HCT116 (cell line): ENCODE measurements at regions not wholly inside any gene's neighbourhood (a gene's known extent, or its start where the extent isn't known, plus 50 kb on each side); places are given as distances from the start of the nearest gene placed in this dataset.

Experiments used
- ATAC-seq: fragments of 200-7000 bp; cut with Tn5 transposase; 2 replicates; pipeline ENCODE4 v1.9.1; 2020; ENCODE audit warnings: mild to moderate bottlenecking, moderate library complexity
- BruUV-seq: library from RNA; stranded (reverse); fragments of 400-500 nt; replicated peaks from 2 replicates; lab custom pipeline; 2021; lab: Mats Ljungman, UMichigan
- CTCF ChIA-PET: fragments of 300-600 bp; sonication (Branson Sonifier 250); formaldehyde crosslinking; loops from one replicate; lab custom pipeline; 2021; ENCODE audit warnings: antibody characterized with exemption; lab: Charles Lee
- POLR2A ChIA-PET: fragments of 300-600, 350-600 bp; sonication (Branson Sonifier 250); formaldehyde crosslinking; loops from one replicate; lab custom pipeline; 2021; ENCODE audit warnings: antibody characterized with exemption; lab: Charles Lee
- RAD21 ChIA-PET, 2 experiments: fragments of 300-600 bp; sonication (Branson Sonifier 250); formaldehyde crosslinking; loops; one replicate each; lab custom pipeline; 2023; ENCODE audit warnings: low total read pairs in 2 of 2; ENCODE audit not compliant: uncharacterized antibody in 2 of 2, unreplicated experiment in 2 of 2, low non-redundant PET in 1 of 2; lab: Charles Lee
- DNase-seq: peaks from one replicate; pipeline ENCODE4 v3.0.0-alpha.2; 2010; ENCODE audit warnings: low read depth, low spot score
- H2AFZ ChIP-seq: fragments of 200-600 bp; shearing (Covaris generic), sonication (generic); 2 replicates; pipeline ENCODE4 v1.6.1; 2017; ENCODE audit warnings: low read depth, mixed run types, mixed read lengths, antibody characterized with exemption, low read length; ENCODE audit not compliant: poor library complexity, severe bottlenecking
- H3K27ac ChIP-seq: 2 replicates; pipeline ENCODE4 v1.5.1; 2012; ENCODE audit warnings: low read depth, low read length
- H3K27me3 ChIP-seq: fragments of 200-600 bp; sonication (generic); 2 replicates; pipeline ENCODE4 v1.6.1; 2016; ENCODE audit warnings: mixed run types, low read length, mixed read lengths; ENCODE audit not compliant: insufficient read depth
- H3K36me3 ChIP-seq, 2 experiments: fragments of 200-500 bp in 1 of 2; fragments of 200-600 bp in 1 of 2; sonication (Bioruptor generic) in 1 of 2; sonication (generic) in 1 of 2; 2 replicates each; pipeline versions ENCODE4 v1.5.1 to v1.6.1; 2014 to 2016; ENCODE audit warnings: low read length in 2 of 2, inconsistent platforms in 1 of 2, mixed read lengths in 1 of 2, mixed run types in 1 of 2; ENCODE audit not compliant: insufficient read depth in 2 of 2, control insufficient read depth in 1 of 2
- H3K4me1 ChIP-seq, 2 experiments: fragments of 200-600 bp in 1 of 2; sonication (generic) in 1 of 2; 2 replicates each; pipeline versions ENCODE4 v1.5.1 to v1.6.1; 2012 to 2017; ENCODE audit warnings: low read length in 2 of 2, inconsistent platforms in 1 of 2, mild to moderate bottlenecking in 1 of 2, mixed read lengths in 1 of 2, mixed run types in 1 of 2, moderate library complexity in 1 of 2; ENCODE audit not compliant: insufficient read depth in 2 of 2, control insufficient read depth in 1 of 2
- H3K4me2 ChIP-seq: fragments of 200-600 bp; sonication (generic); 2 replicates; pipeline ENCODE4 v1.6.1; 2017; ENCODE audit warnings: mixed run types, low read length, mixed read lengths
- H3K4me3 ChIP-seq, 2 experiments: fragments of 200-600 bp in 1 of 2; sonication (generic) in 1 of 2; replicated peaks in 1 of 2; 2 replicates each; pipeline ENCODE4 v1.5.1; 2011 to 2016; ENCODE audit warnings: low read length in 2 of 2, control low read depth in 1 of 2, low read depth in 1 of 2, mild to moderate bottlenecking in 1 of 2, mixed read lengths in 1 of 2, mixed run types in 1 of 2
- H3K79me2 ChIP-seq: fragments of 200-600 bp; sonication (generic); 2 replicates; pipeline ENCODE4 v1.6.1; 2017; ENCODE audit warnings: mild to moderate bottlenecking, mixed run types, low read length, moderate library complexity, mixed read lengths; ENCODE audit not compliant: insufficient read depth
- H3K9ac ChIP-seq: fragments of 200-600 bp; sonication (generic); 2 replicates; pipeline ENCODE4 v1.6.1; 2016; ENCODE audit warnings: low read length, mixed read lengths
- H3K9me2 ChIP-seq: fragments of 200-600 bp; sonication (generic), shearing (Covaris generic); 2 replicates; pipeline ENCODE4 v1.6.1; 2017; ENCODE audit warnings: mixed run types, mild to moderate bottlenecking, moderate library complexity; ENCODE audit not compliant: insufficient read depth
- H3K9me3 ChIP-seq, 2 experiments: fragments of 200-500 bp in 1 of 2; fragments of 200-600 bp in 1 of 2; sonication (Bioruptor generic) in 1 of 2; sonication (generic) in 1 of 2; 2 replicates each; pipeline ENCODE4 v1.6.1; 2014 to 2017; ENCODE audit warnings: low read length in 2 of 2, mixed read lengths in 2 of 2, inconsistent platforms in 1 of 2, low read depth in 1 of 2, mild to moderate bottlenecking in 1 of 2, mixed run types in 1 of 2, moderate library complexity in 1 of 2; ENCODE audit not compliant: control insufficient read depth in 1 of 2, insufficient read depth in 1 of 2
- H4K20me1 ChIP-seq: fragments of 200-600 bp; sonication (generic), shearing (Covaris generic); 2 replicates; pipeline ENCODE4 v1.6.1; 2017; ENCODE audit warnings: mixed run types, mild to moderate bottlenecking, moderate library complexity; ENCODE audit not compliant: insufficient read depth
- CBX3 ChIP-seq: IDR thresholded peaks from 2 replicates; pipeline ENCODE4 v1.6.1; 2012; ENCODE audit warnings: low read depth
- CEBPB ChIP-seq: IDR thresholded peaks from 2 replicates; pipeline ENCODE4 v1.6.1; 2012; ENCODE audit warnings: low read depth
- EZH2 ChIP-seq: fragments of 200-600 bp; sonication (generic); IDR thresholded peaks from 2 replicates; pipeline ENCODE4 v1.6.1; 2017; ENCODE audit warnings: antibody characterized with exemption, mixed run types
- FOSL1 ChIP-seq: IDR thresholded peaks from 2 replicates; pipeline ENCODE4 v1.6.1; 2012; ENCODE audit warnings: low read depth
- JUND ChIP-seq: IDR thresholded peaks from 2 replicates; pipeline ENCODE4 v1.6.1; 2012
- MAX ChIP-seq: IDR thresholded peaks from 2 replicates; pipeline ENCODE4 v1.6.1; 2012
- POLR2A ChIP-seq: IDR thresholded peaks from 2 replicates; pipeline ENCODE4 v1.7.0; 2011; ENCODE audit warnings: borderline replicate concordance; ENCODE audit not compliant: insufficient read depth, insufficient read length; ENCODE audit errors: extremely low read depth
- POLR2AphosphoS5 ChIP-seq: IDR thresholded peaks from 2 replicates; pipeline ENCODE4 v1.6.1; 2011; ENCODE audit warnings: mild to moderate bottlenecking, low read depth, low read length, moderate library complexity
- RAD21 ChIP-seq: IDR thresholded peaks from 2 replicates; pipeline ENCODE4 v1.6.1; 2012; ENCODE audit warnings: low read depth, mild to moderate bottlenecking
- SIN3A ChIP-seq: IDR thresholded peaks from 2 replicates; pipeline ENCODE4 v1.6.1; 2012; ENCODE audit warnings: low read depth
- SP1 ChIP-seq: IDR thresholded peaks from 2 replicates; pipeline ENCODE4 v1.6.1; 2012; ENCODE audit warnings: low read depth
- SRF ChIP-seq: IDR thresholded peaks from 2 replicates; pipeline ENCODE4 v1.6.1; 2012; ENCODE audit warnings: low read depth
- TCF7L2 ChIP-seq: IDR thresholded peaks from 2 replicates; pipeline ENCODE4 v1.7.0; 2011; ENCODE audit warnings: borderline replicate concordance, inconsistent platforms; ENCODE audit not compliant: insufficient read depth, insufficient read length; ENCODE audit errors: extremely low read depth
- ZBTB33 ChIP-seq: IDR thresholded peaks from 2 replicates; pipeline ENCODE4 v1.6.1; 2011; ENCODE audit warnings: mild to moderate bottlenecking, low read length, moderate library complexity; ENCODE audit not compliant: insufficient replicate concordance; ENCODE audit errors: extremely low read depth
- ZFX ChIP-seq: fragments of 450-650 bp; IDR thresholded peaks from 2 replicates; pipeline ENCODE4 v1.6.1; 2017
- ZNF274 ChIP-seq: fragments of 200-500 bp; sonication (Bioruptor generic); IDR thresholded peaks from 2 replicates; pipeline ENCODE4 v1.6.1; 2014; ENCODE audit warnings: mild to moderate bottlenecking, low read depth, low read length, inconsistent platforms
- intact Hi-C: fragments of 100-400 bp; cut with micrococcal nuclease; formaldehyde crosslinking; loops from 2 replicates; pipeline ENCODE4 v1.10.0; 2022
- TF ChIP-seq, protein P1 (sequence below), 3 experiments: fragments of 200-600 bp in 1 of 3; sonication (generic) in 1 of 3; IDR thresholded peaks in 2 of 3; conservative IDR thresholded peaks in 1 of 3; 2 replicates each; pipeline ENCODE4 v1.5.1; 2012 to 2017; ENCODE audit warnings: low read depth in 2 of 3, low read length in 2 of 3, antibody characterized with exemption in 1 of 3, borderline replicate concordance in 1 of 3, control low read depth in 1 of 3, mild to moderate bottlenecking in 1 of 3, mixed read lengths in 1 of 3, mixed run types in 1 of 3, moderate library complexity in 1 of 3; ENCODE audit not compliant: insufficient read depth in 1 of 3
- TF ChIP-seq, protein P2 (sequence below): IDR thresholded peaks from 2 replicates; pipeline ENCODE4 v1.6.1; 2012; ENCODE audit warnings: low read depth

DNA sequence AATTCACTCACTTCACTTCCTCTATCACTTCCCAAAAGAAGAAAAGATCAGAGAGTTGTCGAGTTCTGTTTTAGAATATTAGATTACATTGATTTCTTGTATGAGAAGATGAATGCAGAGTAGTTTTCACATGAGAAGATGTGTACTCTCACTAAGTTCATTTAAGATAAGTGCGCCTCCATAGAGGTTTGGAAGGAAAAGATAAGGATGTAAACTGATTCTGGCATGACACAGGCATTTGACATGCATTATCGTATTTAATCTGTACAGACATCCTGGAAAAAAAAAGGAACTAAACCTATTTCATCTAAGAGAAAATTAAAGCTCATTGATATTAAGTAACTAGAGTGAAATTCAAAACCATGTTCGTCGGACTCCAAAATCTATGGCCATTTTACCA, 152.2 kb upstream of the CRIM1 start:
- H3K27ac ChIP-seq = no peak overlapping the region
- no peak overlapping the region for H3K4me3 ChIP-seq
- ChIA-PET CTCF (no interaction called here), POLR2A (no interaction called here), RAD21 (no interaction called here)
- no peaks in the 10 kb centered on the region for H3K9me3 ChIP-seq
- no peaks in the 10 kb centered on the region for H3K27me3 ChIP-seq
- BruUV-seq = no TSS peak
- no peak overlapping the region for H3K4me2 ChIP-seq
- no peak overlapping the region for H2AFZ ChIP-seq
- no peak for DNase-seq
- no peak for TF ChIP-seq ZBTB33
- no peak for TF ChIP-seq ZFX
- no peak for TF ChIP-seq ZNF274
- TF ChIP-seq POLR2AphosphoS5 = no peak
- TF ChIP-seq, protein P1, sequence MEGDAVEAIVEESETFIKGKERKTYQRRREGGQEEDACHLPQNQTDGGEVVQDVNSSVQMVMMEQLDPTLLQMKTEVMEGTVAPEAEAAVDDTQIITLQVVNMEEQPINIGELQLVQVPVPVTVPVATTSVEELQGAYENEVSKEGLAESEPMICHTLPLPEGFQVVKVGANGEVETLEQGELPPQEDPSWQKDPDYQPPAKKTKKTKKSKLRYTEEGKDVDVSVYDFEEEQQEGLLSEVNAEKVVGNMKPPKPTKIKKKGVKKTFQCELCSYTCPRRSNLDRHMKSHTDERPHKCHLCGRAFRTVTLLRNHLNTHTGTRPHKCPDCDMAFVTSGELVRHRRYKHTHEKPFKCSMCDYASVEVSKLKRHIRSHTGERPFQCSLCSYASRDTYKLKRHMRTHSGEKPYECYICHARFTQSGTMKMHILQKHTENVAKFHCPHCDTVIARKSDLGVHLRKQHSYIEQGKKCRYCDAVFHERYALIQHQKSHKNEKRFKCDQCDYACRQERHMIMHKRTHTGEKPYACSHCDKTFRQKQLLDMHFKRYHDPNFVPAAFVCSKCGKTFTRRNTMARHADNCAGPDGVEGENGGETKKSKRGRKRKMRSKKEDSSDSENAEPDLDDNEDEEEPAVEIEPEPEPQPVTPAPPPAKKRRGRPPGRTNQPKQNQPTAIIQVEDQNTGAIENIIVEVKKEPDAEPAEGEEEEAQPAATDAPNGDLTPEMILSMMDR (IDR thresholded peaks at IDR 0.05 in 2 of 3, conservative IDR thresholded peaks at IDR 0.05 in 1 of 3; ENCODE audit: borderline replicate concordance in 1 of 3, insufficient read depth in 1 of 3, low read depth in 2 of 3, low read length in 2 of 3) = no peak
- TF ChIP-seq TCF7L2 = no peak
- no peak for TF ChIP-seq EZH2
- no peak for TF ChIP-seq RAD21
- no peak for TF ChIP-seq CBX3
- TF ChIP-seq FOSL1 = no peak
- TF ChIP-seq MAX = no peak
- TF ChIP-seq, protein P2, sequence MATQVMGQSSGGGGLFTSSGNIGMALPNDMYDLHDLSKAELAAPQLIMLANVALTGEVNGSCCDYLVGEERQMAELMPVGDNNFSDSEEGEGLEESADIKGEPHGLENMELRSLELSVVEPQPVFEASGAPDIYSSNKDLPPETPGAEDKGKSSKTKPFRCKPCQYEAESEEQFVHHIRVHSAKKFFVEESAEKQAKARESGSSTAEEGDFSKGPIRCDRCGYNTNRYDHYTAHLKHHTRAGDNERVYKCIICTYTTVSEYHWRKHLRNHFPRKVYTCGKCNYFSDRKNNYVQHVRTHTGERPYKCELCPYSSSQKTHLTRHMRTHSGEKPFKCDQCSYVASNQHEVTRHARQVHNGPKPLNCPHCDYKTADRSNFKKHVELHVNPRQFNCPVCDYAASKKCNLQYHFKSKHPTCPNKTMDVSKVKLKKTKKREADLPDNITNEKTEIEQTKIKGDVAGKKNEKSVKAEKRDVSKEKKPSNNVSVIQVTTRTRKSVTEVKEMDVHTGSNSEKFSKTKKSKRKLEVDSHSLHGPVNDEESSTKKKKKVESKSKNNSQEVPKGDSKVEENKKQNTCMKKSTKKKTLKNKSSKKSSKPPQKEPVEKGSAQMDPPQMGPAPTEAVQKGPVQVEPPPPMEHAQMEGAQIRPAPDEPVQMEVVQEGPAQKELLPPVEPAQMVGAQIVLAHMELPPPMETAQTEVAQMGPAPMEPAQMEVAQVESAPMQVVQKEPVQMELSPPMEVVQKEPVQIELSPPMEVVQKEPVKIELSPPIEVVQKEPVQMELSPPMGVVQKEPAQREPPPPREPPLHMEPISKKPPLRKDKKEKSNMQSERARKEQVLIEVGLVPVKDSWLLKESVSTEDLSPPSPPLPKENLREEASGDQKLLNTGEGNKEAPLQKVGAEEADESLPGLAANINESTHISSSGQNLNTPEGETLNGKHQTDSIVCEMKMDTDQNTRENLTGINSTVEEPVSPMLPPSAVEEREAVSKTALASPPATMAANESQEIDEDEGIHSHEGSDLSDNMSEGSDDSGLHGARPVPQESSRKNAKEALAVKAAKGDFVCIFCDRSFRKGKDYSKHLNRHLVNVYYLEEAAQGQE = no peak
- TF ChIP-seq POLR2A = no peak
- no peak for TF ChIP-seq SIN3A
- TF ChIP-seq CEBPB = no peak
- TF ChIP-seq JUND = no peak
- no peak for TF ChIP-seq SP1
- TF ChIP-seq SRF = no peak
- no peak overlapping the region for H3K9ac ChIP-seq
- no peak for ATAC-seq
- H3K9me2 ChIP-seq = no peaks in the 10 kb centered on the region
- intact Hi-C loops = no loop called here
- H3K79me2 ChIP-seq = no peaks in the 10 kb centered on the region
- no peaks in the 10 kb centered on the region for H3K36me3 ChIP-seq
- no peaks in the 10 kb centered on the region for H4K20me1 ChIP-seq
- H3K4me1 ChIP-seq = no peaks in the 10 kb centered on the region
